ENCODE measurements at regions not wholly inside any gene's neighbourhood (a gene's known extent, or its start where the extent isn't known, plus 50 kb on each side); places are given as distances from the start of the nearest gene placed in this dataset.

DNA sequence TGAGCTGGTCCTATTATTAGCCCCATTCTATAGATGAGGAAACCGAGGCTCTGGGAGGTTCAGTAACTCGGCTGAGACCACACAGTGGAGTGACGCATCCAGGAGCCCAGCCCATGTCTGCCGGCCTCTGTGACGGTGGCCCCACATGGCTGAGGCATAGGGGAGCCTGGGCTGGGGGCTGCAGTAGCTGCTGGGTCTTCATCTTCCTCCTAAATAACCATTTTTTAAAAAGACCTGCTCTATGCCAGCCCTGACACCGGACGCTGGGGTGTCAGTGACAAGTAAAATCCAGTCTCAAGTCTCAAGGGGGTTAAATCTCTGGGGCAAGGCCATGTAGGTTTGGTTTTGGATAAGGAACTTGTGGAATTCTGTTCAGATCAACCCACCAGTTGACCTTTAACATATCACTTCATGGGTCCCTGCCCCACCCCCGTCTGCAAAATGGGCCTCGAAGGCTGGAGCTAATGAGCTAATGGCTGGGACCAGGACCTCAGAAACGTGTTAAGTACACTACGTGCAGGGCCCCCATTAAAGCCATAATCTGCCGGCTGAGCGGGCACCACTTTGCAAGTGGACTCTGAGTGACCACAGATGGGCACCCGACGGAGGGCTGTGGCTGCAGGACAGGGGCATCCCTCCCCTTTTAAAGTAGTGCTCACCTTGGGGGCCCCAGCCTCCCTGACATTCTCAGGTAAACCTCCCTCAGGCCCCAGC lies 136.5 kb upstream of the UNC5B start:
- TF ChIP-seq, protein P1, sequence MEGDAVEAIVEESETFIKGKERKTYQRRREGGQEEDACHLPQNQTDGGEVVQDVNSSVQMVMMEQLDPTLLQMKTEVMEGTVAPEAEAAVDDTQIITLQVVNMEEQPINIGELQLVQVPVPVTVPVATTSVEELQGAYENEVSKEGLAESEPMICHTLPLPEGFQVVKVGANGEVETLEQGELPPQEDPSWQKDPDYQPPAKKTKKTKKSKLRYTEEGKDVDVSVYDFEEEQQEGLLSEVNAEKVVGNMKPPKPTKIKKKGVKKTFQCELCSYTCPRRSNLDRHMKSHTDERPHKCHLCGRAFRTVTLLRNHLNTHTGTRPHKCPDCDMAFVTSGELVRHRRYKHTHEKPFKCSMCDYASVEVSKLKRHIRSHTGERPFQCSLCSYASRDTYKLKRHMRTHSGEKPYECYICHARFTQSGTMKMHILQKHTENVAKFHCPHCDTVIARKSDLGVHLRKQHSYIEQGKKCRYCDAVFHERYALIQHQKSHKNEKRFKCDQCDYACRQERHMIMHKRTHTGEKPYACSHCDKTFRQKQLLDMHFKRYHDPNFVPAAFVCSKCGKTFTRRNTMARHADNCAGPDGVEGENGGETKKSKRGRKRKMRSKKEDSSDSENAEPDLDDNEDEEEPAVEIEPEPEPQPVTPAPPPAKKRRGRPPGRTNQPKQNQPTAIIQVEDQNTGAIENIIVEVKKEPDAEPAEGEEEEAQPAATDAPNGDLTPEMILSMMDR (IDR thresholded peaks at IDR 0.05 in 2 of 3, conservative IDR thresholded peaks at IDR 0.05 in 1 of 3; ENCODE audit: insufficient read depth in 2 of 3, low read depth in 1 of 3, low read length in 3 of 3), result no peak
- TF ChIP-seq HMGN3 (IDR thresholded peaks at IDR 0.05; ENCODE audit: borderline replicate concordance, extremely low read depth, insufficient read length, low read depth, low read length) (no peak), NRF1 (conservative IDR thresholded peaks at IDR 0.05 in 1 of 2, IDR thresholded peaks at IDR 0.05 in 1 of 2) (no peak), ZNF146 (CRISPR knock-in tag; IDR thresholded peaks at IDR 0.05; ENCODE audit: unreplicated experiment) (no peak), HDAC2 (IDR thresholded peaks at IDR 0.05) (no peak), FOXA1 (IDR thresholded peaks at IDR 0.05; ENCODE audit: borderline replicate concordance) (no peak), TCFL5 (CRISPR knock-in tag; conservative IDR thresholded peaks at IDR 0.05) (no peak), EP300 (IDR thresholded peaks at IDR 0.05; ENCODE audit: low read length) (no peak), MAFF (IDR thresholded peaks at IDR 0.05; ENCODE audit: low read length) (no peak), CBX5 (IDR thresholded peaks at IDR 0.05; ENCODE audit: borderline replicate concordance, low read depth) (no peak)
- TF ChIP-seq, protein P2, sequence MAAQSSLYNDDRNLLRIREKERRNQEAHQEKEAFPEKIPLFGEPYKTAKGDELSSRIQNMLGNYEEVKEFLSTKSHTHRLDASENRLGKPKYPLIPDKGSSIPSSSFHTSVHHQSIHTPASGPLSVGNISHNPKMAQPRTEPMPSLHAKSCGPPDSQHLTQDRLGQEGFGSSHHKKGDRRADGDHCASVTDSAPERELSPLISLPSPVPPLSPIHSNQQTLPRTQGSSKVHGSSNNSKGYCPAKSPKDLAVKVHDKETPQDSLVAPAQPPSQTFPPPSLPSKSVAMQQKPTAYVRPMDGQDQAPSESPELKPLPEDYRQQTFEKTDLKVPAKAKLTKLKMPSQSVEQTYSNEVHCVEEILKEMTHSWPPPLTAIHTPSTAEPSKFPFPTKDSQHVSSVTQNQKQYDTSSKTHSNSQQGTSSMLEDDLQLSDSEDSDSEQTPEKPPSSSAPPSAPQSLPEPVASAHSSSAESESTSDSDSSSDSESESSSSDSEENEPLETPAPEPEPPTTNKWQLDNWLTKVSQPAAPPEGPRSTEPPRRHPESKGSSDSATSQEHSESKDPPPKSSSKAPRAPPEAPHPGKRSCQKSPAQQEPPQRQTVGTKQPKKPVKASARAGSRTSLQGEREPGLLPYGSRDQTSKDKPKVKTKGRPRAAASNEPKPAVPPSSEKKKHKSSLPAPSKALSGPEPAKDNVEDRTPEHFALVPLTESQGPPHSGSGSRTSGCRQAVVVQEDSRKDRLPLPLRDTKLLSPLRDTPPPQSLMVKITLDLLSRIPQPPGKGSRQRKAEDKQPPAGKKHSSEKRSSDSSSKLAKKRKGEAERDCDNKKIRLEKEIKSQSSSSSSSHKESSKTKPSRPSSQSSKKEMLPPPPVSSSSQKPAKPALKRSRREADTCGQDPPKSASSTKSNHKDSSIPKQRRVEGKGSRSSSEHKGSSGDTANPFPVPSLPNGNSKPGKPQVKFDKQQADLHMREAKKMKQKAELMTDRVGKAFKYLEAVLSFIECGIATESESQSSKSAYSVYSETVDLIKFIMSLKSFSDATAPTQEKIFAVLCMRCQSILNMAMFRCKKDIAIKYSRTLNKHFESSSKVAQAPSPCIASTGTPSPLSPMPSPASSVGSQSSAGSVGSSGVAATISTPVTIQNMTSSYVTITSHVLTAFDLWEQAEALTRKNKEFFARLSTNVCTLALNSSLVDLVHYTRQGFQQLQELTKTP (IDR thresholded peaks at IDR 0.05; ENCODE audit: low read depth in 1 of 2, partially characterized antibody in 2 of 2), result no peak
- TF ChIP-seq, protein P3, sequence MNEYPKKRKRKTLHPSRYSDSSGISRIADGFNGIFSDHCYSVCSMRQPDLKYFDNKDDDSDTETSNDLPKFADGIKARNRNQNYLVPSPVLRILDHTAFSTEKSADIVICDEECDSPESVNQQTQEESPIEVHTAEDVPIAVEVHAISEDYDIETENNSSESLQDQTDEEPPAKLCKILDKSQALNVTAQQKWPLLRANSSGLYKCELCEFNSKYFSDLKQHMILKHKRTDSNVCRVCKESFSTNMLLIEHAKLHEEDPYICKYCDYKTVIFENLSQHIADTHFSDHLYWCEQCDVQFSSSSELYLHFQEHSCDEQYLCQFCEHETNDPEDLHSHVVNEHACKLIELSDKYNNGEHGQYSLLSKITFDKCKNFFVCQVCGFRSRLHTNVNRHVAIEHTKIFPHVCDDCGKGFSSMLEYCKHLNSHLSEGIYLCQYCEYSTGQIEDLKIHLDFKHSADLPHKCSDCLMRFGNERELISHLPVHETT (CRISPR knock-in tag; conservative IDR thresholded peaks at IDR 0.05 in 1 of 2, IDR thresholded peaks at IDR 0.05 in 1 of 2), result no peak
- TF ChIP-seq, protein P4, sequence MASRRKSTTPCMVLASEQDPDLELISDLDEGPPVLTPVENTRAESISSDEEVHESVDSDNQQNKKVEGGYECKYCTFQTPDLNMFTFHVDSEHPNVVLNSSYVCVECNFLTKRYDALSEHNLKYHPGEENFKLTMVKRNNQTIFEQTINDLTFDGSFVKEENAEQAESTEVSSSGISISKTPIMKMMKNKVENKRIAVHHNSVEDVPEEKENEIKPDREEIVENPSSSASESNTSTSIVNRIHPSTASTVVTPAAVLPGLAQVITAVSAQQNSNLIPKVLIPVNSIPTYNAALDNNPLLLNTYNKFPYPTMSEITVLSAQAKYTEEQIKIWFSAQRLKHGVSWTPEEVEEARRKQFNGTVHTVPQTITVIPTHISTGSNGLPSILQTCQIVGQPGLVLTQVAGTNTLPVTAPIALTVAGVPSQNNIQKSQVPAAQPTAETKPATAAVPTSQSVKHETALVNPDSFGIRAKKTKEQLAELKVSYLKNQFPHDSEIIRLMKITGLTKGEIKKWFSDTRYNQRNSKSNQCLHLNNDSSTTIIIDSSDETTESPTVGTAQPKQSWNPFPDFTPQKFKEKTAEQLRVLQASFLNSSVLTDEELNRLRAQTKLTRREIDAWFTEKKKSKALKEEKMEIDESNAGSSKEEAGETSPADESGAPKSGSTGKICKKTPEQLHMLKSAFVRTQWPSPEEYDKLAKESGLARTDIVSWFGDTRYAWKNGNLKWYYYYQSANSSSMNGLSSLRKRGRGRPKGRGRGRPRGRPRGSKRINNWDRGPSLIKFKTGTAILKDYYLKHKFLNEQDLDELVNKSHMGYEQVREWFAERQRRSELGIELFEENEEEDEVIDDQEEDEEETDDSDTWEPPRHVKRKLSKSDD (conservative IDR thresholded peaks at IDR 0.05; ENCODE audit: low read length), result no peak
- TF ChIP-seq, protein P5, sequence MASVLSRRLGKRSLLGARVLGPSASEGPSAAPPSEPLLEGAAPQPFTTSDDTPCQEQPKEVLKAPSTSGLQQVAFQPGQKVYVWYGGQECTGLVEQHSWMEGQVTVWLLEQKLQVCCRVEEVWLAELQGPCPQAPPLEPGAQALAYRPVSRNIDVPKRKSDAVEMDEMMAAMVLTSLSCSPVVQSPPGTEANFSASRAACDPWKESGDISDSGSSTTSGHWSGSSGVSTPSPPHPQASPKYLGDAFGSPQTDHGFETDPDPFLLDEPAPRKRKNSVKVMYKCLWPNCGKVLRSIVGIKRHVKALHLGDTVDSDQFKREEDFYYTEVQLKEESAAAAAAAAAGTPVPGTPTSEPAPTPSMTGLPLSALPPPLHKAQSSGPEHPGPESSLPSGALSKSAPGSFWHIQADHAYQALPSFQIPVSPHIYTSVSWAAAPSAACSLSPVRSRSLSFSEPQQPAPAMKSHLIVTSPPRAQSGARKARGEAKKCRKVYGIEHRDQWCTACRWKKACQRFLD (CRISPR knock-in tag; IDR thresholded peaks at IDR 0.05), result no peak

All from K562 (cell line).